ENCODE measurements at regions not wholly inside any gene's neighbourhood (a gene's known extent, or its start where the extent isn't known, plus 50 kb on each side); places are given as distances from the start of the nearest gene placed in this dataset.

GRCh38 chr4:111028795-111029194, 405.9 kb upstream of the PITX2 start:
- no peak for TF ChIP-seq CTCF (optimal IDR thresholded peaks at IDR 0.05 in 1 of 3, IDR thresholded peaks at IDR 0.05 in 1 of 3, conservative IDR thresholded peaks at IDR 0.05 in 1 of 3; ENCODE audit: extremely low read depth in 1 of 3, insufficient read depth in 2 of 3, low read length in 3 of 3)
- no peak for TF ChIP-seq EZH2 (IDR thresholded peaks at IDR 0.05; ENCODE audit: low read length)

Measured in keratinocyte (primary cell).